ENCODE measurements at regions not wholly inside any gene's neighbourhood (a gene's known extent, or its start where the extent isn't known, plus 50 kb on each side); places are given as distances from the start of the nearest gene placed in this dataset.
A peak's percentile ranks its signal among the peaks of the same experiment; 100 is the strongest.

- no peak overlapping the region for H3K4me3 ChIP-seq (replicated peaks in 1 of 3; ENCODE audit: low read depth in 2 of 3, low read length in 3 of 3)
- H2AFZ ChIP-seq (ENCODE audit: insufficient read depth, low read depth, low read length, poor library complexity, severe bottlenecking): no peak overlapping the region
- H3K4me1 ChIP-seq (ENCODE audit: control insufficient read depth in 1 of 2, insufficient read depth in 2 of 2, low read length in 2 of 2): no peaks in the 10 kb centered on the region
- H3K9ac ChIP-seq (ENCODE audit: insufficient read depth, low read length, poor library complexity, severe bottlenecking): no peak overlapping the region
- Mint-ChIP-seq H3K27me3 (ENCODE audit: low read depth in 3 of 3) (peaks cover 2 to 5% (median 2%) of the 10 kb centered on the region in 3 donors), H3K4me3 (no peak overlapping the region), H3K36me3 (no peaks in the 10 kb centered on the region), H3K4me1 (no peaks in the 10 kb centered on the region), H3K27ac (no peak overlapping the region), H3K9me3 (no peaks in the 10 kb centered on the region)
- H3K27me3 ChIP-seq (ENCODE audit: control insufficient read depth in 2 of 2, insufficient read depth in 2 of 2, low read length in 2 of 2): no peaks in the 10 kb centered on the region
- no peak overlapping the region for H3K27ac ChIP-seq (ENCODE audit: low read depth in 1 of 2, low read length in 2 of 2)
- no peak for TF ChIP-seq CTCF (IDR thresholded peaks at IDR 0.05)
- no peaks in the 10 kb centered on the region for H3K79me2 ChIP-seq (ENCODE audit: insufficient read depth, low read length)
- no peak for DNase-seq
- intact Hi-C loops (cut with micrococcal nuclease): no loop called here
- no peak overlapping the region for H3K4me2 ChIP-seq (replicated peaks; ENCODE audit: extremely low read depth, low read length, poor library complexity, severe bottlenecking)
- WGBS (ENCODE audit: insufficient coverage): 0% methylated on average over 1 of the region's 2 CpGs
- H3K36me3 ChIP-seq (replicated peaks in 1 of 2; ENCODE audit: control insufficient read depth in 1 of 2, insufficient read depth in 2 of 2, low read length in 2 of 2): no peaks in the 10 kb centered on the region
- H4K20me1 ChIP-seq (ENCODE audit: insufficient read depth, low read length): no peaks in the 10 kb centered on the region
- H3K9me3 ChIP-seq (replicated peaks in 1 of 2; ENCODE audit: control insufficient read depth in 1 of 2, insufficient read depth in 1 of 2, low read length in 2 of 2): no peaks in the 10 kb centered on the region
Observed at GRCh38 chr14:101189266-101189665, 285.7 kb upstream of the RTL1 start.

- Histone ChIP-seq H3K4me2 (replicated peaks; ENCODE audit: extremely low read depth, low read length, poor library complexity, severe bottlenecking) (no peak overlapping the region), H3K79me2 (ENCODE audit: insufficient read depth, low read length) (no peaks in the 10 kb centered on the region), H3K4me3 (replicated peaks in 1 of 3; ENCODE audit: low read depth in 2 of 3, low read length in 3 of 3) (no peak overlapping the region), H3K4me1 (ENCODE audit: control insufficient read depth in 1 of 2, insufficient read depth in 2 of 2, low read length in 2 of 2) (no peaks in the 10 kb centered on the region), H3K9ac (ENCODE audit: insufficient read depth, low read length, poor library complexity, severe bottlenecking) (no peak overlapping the region), H3K27me3 (ENCODE audit: control insufficient read depth in 2 of 2, insufficient read depth in 2 of 2, low read length in 2 of 2) (no peaks in the 10 kb centered on the region), H2AFZ (ENCODE audit: insufficient read depth, low read depth, low read length, poor library complexity, severe bottlenecking) (no peak overlapping the region), H3K27ac (ENCODE audit: low read depth in 1 of 2, low read length in 2 of 2) (no peak overlapping the region), H4K20me1 (ENCODE audit: insufficient read depth, low read length) (no peaks in the 10 kb centered on the region), H3K9me3 (replicated peaks in 1 of 2; ENCODE audit: control insufficient read depth in 1 of 2, insufficient read depth in 1 of 2, low read length in 2 of 2) (no peaks in the 10 kb centered on the region), H3K36me3 (replicated peaks in 1 of 2; ENCODE audit: control insufficient read depth in 1 of 2, insufficient read depth in 2 of 2, low read length in 2 of 2) (no peaks in the 10 kb centered on the region)
- Mint-ChIP-seq H3K4me3 (peak overlapping the region in 1 of 2 donors; percentile 2), H3K27ac (no peak overlapping the region), H3K36me3 (no peaks in the 10 kb centered on the region), H3K4me1 (no peaks in the 10 kb centered on the region), H3K9me3 (no peaks in the 10 kb centered on the region), H3K27me3 (ENCODE audit: low read depth in 3 of 3) (peaks cover 2 to 5% (median 2%) of the 10 kb centered on the region in 3 donors)
- intact Hi-C loops (cut with micrococcal nuclease): no loop called here
- TF ChIP-seq CTCF (IDR thresholded peaks at IDR 0.05): no peak
- DNase-seq: no peak
- WGBS (ENCODE audit: insufficient coverage): 96% methylated on average over 1 of the region's 3 CpGs
Observed at GRCh38 chr14:101189962-101190560, 286.5 kb upstream of the RTL1 start.

Data from CD14-positive monocyte (primary cell).